ENCODE measurements at regions not wholly inside any gene's neighbourhood (a gene's known extent, or its start where the extent isn't known, plus 50 kb on each side); places are given as distances from the start of the nearest gene placed in this dataset.

- DNase-seq, result no peak
Measured at GRCh38 chr9:12934545-12935272, 159.9 kb downstream of the LURAP1L start.

- DNase-seq, result no peak
Measured at GRCh38 chr9:12935714-12936113, 160.9 kb downstream of the LURAP1L start.

- DNase-seq, result peak; percentile 0
Measured at GRCh38 chr9:12954441-12954840, 179.6 kb downstream of the LURAP1L start.

- no peak for DNase-seq
Measured at GRCh38 chr9:12955510-12956163, 180.8 kb downstream of the LURAP1L start.

GRCh38 chr9:12956261-12956660, 181.4 kb downstream of the LURAP1L start:
- DNase-seq, result no peak

GRCh38 chr9:12956805-12957204, 182.0 kb downstream of the LURAP1L start:
- DNase-seq, result no peak

GRCh38 chr9:12958279-12958678, 183.5 kb downstream of the LURAP1L start:
- DNase-seq, result no peak

GRCh38 chr9:12958708-12959107, 183.9 kb downstream of the LURAP1L start:
- no peak for DNase-seq

GRCh38 chr9:12961276-12961809, 186.5 kb downstream of the LURAP1L start:
- DNase-seq, result no peak

- no peak for DNase-seq
Measured at GRCh38 chr9:12963537-12963936, 188.7 kb downstream of the LURAP1L start.

- no peak for DNase-seq
Measured at GRCh38 chr9:12964271-12964670, 189.5 kb downstream of the LURAP1L start.

GRCh38 chr9:12965303-12965702, 190.5 kb downstream of the LURAP1L start:
- no peak for DNase-seq

GRCh38 chr9:12968093-12968492, 193.3 kb downstream of the LURAP1L start:
- no peak for DNase-seq

- DNase-seq, result no peak
Measured at GRCh38 chr9:12972608-12973589, 198.1 kb downstream of the LURAP1L start.

GRCh38 chr9:12973710-12974109, 198.9 kb downstream of the LURAP1L start:
- no peak for DNase-seq

- no peak for DNase-seq
Measured at GRCh38 chr9:12974671-12975070, 199.9 kb downstream of the LURAP1L start.

GRCh38 chr9:12975496-12975895, 200.7 kb downstream of the LURAP1L start:
- DNase-seq, result no peak

- DNase-seq, result no peak
Measured at GRCh38 chr9:12980085-12980851, 205.4 kb downstream of the LURAP1L start.

GRCh38 chr9:12988258-12988657, 213.4 kb downstream of the LURAP1L start:
- no peak for DNase-seq

GRCh38 chr9:12989669-12990068, 214.8 kb downstream of the LURAP1L start:
- DNase-seq, result no peak

GRCh38 chr9:12993466-12993865, 218.6 kb downstream of the LURAP1L start:
- DNase-seq, result no peak

- no peak for DNase-seq
Measured at GRCh38 chr9:12997009-12997408, 222.2 kb downstream of the LURAP1L start.
